Left lobe of liver (tissue), 2 donors: ENCODE measurements at regions not wholly inside any gene's neighbourhood (a gene's known extent, or its start where the extent isn't known, plus 50 kb on each side); places are given as distances from the start of the nearest gene placed in this dataset.

Experiments used
- ATAC-seq: fragments of 200-7000 bp; cut with Tn5 transposase; one replicate; pipeline ENCODE4 v1.9.1; 2020; ENCODE audit warnings: mild to moderate bottlenecking, moderate library complexity
- DNase-seq: peaks from one replicate; pipeline ENCODE4 v3.0.0-alpha.2; 2020; ENCODE audit warnings: low spot score
- donor health status: DM: no; HTN: no; CAD: no; lungs with moderate emphysema.
- donor health status: DM: no; HTN: yes; CAD: no.

DNA sequence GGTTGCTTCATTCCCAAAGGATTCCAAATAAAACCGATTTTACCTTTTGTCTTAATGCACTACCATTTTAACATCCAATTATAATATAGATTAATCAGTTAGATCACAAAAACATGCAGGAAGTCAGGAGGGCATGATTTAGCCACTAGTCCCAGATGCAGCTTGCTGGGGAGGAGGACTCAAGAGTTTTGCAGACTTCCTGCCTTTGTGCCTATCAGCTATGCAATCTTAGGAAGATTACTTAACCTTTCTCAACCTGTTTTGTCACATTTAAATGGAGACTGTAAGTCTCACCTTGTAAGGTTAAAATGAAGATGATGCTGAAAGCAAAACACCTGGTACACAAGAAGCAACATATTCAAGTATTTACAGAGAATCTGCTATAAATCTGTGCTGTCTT lies 242.4 kb upstream of the GOLIM4 start:
- ATAC-seq = no peak

DNA sequence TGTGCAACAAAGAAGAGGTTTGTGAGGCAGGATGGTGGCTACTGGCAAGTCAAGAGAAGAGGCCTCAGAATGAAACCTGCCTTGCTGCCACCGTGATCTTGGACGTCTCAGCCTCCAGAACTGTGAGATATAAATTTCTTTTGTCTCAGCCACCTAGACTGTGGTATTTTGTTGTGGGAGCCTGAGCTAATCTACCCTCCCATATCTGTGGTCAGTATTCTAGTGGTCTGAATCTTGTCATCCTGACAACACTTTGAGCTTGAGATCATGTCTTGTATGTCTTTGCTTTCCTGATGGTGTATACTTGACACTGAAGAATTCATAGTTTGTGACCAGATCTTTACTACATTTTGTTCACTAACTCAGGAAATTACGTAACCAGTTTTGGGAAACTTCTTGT lies 240.6 kb upstream of the GOLIM4 start:
- no peak for DNase-seq
- no peak for ATAC-seq

More for the DNA sequence above, 242.4 kb upstream of the GOLIM4 start:
- no peak for DNase-seq

DNA sequence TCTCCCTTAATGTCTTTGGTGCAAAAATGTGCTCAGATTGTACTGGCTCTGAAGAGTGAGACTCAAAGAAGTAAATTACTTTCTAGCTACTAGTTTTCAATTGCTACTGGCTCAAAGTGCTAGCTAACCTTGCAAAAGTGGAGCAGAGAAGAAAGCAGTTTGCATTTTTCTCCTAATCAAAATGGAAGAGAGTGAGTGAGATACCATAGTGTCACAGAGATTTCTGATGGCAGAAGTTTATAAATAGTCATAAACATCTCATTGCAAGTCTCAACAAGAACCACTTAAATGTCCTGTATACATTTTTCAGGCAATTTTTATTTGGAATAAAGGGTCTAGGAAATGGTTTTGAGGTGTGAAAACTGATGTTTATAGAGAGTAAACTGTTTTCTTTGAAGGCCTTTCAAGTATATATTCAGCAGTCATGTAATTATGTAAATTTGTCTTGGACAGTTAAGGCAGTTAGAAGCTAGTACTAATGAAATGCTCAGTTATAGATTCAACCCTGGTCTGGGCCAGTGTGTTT lies 237.7 kb upstream of the GOLIM4 start:
- ATAC-seq (no peak), DNase-seq (no peak)

DNA sequence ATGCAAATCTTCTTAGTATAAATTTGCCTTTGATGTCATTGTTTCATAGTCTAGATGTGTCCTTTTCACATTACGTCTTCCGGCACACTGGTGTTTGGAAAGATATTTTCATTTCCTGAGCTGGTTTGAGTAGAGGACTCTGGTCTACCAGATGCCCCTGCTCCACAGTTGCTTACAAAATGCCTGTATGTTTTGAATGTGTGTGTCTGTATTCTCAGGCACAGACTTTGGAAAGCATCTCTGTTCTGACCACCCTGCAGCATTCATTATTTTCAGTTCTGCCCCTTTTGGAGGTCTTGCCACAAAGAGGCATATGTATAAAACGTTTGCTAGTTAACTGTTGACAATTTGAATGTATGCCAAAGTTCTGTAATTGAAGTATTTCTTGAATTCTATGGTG lies 236.0 kb upstream of the GOLIM4 start:
- DNase-seq (no peak), ATAC-seq (no peak)

DNA sequence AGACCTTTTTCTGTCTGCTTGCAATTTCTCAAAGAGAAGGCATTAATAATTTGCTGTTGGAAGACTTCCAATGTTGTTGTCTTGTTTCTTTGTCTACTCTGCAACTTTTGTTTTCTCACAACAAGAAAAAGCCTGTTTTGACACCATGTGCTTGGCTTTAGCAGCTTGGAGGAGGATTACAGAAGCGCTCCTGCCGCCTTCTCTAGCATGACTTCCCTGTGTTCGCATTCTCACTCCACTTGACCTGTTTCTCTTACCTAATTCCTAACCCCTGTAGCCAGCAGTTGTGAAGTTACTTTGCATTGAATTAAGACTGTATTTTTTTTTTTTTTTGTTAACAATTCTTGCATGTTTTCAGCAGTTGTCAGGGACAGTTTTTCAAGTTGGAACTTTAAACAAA lies 235.3 kb upstream of the GOLIM4 start:
- ATAC-seq (no peak), DNase-seq (no peak)

DNA sequence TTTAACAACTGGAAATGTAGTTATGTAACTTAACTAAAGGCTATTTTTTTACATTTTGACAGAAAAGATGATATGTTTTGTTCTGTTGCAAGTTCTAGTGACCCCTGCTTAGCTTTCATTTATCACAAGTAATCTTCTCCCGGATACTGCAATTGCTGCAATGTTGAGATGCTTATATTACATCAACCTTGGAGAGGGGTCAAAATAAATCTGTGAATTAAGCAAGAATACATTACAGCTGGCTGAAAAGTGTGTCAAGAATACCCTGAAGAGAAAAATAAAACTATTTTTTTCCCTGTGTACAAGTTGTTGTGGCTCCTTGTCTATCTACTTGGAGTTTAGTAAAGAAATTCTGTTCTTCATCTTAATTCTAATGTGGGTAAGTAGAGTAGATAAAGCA lies 232.1 kb upstream of the GOLIM4 start:
- DNase-seq = no peak
- ATAC-seq = no peak

DNA sequence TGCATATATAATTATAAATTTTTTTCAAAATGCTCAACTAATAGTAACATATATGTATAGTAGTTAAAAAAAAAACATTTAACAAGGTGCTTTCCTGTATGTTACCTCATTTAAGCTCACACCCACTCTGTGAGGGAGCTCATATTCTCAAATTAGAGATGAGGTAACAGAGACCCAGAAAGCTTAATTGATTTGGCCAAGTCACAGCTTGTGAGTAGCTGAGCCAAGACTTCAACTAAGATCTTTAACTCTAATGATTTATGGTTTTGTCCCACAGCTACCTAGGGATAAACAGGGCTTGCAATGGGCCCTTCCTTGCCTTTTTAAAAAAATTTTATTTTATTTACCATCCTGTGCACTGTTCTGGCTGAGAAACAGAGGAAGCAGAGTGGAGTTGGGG lies 230.0 kb upstream of the GOLIM4 start:
- ATAC-seq = no peak
- no peak for DNase-seq

DNA sequence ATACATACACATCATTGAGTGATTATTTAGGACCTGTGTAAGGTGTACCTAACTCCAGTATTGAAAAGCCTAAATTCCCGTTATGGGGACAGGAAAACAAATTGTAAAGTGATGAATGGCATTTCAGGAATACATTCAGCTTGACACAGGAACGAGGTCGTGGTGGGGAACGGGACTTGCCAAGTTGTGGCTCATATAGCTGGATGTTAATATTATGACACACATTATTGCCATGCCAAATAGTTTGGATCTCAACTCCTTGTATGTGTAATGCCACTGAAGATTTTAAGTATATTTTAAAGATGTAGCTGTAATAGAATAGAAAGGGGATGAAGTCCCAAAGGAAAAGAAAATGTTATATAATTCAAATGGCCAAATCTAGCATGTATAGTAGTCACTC lies 227.2 kb upstream of the GOLIM4 start:
- ATAC-seq = no peak

DNA sequence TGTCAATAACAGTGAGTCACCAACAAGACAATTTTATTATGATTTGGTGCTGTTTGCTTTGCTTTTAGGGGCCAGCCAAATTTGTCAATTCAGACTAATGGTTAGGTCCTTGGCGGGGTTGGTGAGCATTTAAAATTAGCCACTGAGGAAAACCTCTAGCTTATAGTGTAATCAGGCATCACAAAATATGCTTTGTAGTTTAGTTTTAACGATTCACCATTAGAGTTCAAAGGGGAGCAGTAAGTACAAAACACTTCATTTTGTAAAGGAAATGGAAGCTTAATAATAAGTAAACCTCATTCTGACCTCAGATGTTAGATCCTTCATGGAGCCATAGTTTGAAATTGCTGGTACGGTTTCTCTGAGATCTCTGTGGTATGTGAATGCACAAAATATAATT lies 218.4 kb upstream of the GOLIM4 start:
- DNase-seq (no peak), ATAC-seq (no peak)

More for the DNA sequence above, 227.2 kb upstream of the GOLIM4 start:
- DNase-seq = no peak

DNA sequence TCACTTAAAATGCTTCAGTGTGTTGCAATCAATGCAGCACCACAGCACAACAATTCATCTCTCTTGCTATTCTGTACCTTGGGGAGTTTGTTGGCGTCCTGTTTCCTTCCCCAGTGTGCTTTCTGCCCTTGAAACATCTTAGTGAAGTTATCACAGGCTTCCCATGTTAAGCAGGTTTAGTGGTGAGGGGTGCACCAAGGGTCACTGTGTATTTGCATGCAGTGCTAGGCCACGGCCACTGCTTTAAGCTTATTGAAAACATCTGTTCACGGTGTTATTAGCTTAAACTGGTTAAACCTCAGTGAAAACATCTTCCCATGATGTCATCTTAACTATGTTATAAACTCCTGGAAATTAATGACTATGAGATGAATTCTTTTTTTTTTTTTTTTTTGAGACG lies 217.3 kb upstream of the GOLIM4 start:
- no peak for ATAC-seq
- DNase-seq = no peak

DNA sequence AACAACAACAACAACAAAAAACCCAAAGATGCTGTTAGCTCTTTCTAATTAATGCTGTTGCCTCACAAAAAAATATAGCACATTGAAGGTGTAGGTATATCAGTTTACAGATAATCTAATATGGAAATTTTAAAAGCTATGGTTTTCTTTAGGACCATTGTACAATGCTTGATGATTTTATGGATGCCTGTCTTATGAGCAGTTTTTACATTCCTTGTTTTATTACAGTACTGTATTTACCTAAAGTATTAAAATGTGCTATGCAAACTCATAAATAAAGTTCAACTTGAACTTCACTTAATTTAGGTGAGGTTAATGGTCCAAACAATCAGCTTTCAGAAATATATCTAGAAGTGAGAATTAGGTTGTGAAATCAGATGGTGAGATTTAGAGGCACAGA lies 212.2 kb upstream of the GOLIM4 start:
- DNase-seq (no peak), ATAC-seq (no peak)

DNA sequence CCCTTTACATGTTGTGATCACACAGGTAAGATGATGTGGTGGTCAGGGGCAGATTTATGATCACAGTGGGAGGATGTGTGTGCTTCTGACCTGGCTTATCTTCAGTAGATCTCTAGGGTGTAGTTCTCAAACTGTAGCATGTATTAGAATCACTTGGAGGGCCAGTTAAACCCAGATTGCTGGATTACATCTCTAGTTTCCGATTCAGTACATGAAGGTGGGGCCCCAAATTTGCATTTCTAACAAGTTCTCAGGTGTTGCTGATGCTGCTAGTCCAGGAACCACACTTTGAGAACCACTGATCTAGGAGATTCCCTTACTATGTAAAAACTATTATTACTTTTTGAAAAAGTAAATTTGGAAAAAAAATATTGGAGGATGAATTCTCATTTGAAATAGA lies 199.3 kb upstream of the GOLIM4 start:
- DNase-seq = no peak
- ATAC-seq = no peak

DNA sequence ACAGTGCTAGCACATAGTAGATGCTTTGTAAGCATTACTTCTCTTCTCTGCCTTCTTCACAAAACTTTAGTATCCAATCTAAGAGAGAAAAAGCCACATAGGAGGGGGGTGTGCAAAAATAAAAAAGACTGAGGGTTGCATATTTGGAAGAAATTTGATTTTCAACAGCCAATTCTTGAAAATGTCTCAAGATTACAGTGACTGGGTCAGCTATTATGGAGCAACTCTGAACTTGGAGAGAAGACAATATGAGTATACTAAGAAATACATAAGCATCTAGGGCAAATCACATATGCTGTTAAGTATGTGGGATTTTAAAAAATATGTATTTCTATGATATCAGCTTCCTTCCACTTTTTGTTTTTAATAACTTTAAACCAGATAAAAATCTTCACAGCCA lies 196.6 kb upstream of the GOLIM4 start:
- DNase-seq = no peak
- ATAC-seq = no peak

DNA sequence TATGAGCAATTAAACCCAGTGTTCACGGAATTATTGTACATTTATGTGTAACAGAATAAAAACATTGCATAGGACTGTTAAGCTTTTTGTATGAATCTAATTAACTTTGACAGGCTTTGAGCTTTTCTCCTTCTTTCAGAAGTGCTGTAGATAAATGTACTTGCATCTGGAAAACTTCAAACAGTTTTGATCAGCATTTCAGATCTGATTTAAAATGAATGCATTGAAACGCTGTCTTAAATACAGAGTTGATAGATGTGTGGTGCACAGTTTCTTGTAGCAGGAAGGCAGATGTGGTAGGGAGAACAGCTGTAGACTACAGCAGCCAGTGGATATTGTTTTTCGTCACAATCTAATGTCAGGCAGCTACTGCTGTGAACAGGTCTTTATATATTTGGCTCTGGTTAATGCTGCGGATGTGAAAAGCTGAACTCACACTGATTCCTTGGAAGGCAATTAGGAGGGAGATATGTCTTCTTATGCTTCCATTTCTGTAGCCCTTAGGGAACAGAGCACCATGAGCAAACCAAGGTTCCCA lies 193.8 kb upstream of the GOLIM4 start:
- ATAC-seq = no peak
- DNase-seq = no peak

DNA sequence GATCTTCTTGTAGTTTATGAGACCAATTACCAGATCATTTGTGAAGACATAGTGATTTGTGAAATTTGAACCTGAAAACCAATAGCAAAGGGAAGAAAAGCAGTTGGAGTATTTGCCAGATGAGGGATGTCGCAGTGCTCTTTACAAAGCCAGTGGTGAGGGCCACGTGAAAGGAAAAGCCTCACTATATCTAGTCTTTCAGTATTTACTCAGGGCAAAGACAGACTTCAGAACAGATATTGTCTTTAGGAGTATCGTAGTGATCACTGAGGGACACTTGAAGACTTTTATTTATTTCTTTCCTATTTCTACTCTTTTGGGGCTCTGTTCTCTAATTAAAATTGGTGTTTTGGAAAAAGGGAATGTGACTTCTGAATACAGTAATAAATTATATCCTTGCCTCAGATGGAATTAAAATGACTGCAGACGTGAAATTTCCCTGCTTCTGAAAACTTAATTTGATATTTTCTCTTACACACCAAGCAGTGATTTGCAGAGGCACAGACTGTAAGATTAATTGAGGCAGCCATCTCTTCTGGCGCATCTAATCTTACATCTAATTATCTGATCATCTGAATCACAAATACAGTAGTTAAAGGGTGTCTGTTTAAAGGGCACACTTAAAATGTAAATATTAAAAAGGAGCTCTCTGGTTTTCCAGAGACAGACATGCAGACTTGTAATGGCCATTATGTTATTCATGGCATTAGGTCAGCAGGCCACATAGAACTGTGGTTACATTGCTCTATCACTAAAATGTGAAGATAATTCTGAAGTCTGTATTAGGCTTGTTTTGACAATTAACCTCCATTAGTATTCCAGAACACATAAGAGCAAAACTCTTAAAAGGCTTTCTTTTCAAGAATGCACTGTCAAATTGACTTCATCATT lies 193.0 kb upstream of the GOLIM4 start:
- no peak for ATAC-seq

DNA sequence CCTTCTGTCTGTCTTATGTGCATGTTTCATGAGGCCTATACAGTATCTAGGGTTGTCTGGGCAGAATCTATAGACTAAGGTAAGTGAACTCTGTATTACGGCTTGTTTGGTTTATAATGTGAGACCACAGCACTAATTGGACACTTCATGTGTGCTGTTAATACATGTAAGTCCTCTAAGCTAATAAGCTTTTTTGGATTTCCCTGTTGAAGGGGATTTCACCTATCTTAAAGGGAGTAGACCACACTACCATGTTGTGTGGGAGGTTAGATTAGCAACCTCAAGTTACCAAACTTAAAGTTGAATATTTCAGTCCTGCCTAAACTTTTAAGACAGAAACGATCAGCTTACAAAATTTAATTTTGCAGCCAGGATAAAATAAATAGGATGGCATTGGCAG lies 189.8 kb upstream of the GOLIM4 start:
- ATAC-seq (no peak), DNase-seq (no peak)

More for the DNA sequence above, 193.0 kb upstream of the GOLIM4 start:
- no peak for DNase-seq

DNA sequence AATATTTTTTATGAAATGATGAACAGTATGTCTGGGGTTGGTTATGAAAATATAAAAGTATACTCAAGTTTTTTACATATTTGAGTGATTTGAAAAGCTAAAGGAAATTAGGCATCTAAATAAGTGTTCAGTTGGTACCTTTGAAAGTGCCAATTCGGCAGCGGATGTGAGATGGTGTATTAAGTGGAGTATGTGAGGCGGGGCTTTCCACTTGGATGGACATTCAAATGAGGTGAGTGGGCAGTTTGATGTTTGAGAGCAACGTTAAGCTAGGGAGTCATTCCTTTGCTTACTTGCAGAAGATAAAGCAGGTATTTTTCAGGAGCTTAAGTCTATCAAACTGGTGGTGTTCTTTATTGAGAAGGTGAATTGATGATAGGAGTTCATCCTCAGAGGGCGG lies 189.0 kb upstream of the GOLIM4 start:
- no peak for DNase-seq
- ATAC-seq = no peak

DNA sequence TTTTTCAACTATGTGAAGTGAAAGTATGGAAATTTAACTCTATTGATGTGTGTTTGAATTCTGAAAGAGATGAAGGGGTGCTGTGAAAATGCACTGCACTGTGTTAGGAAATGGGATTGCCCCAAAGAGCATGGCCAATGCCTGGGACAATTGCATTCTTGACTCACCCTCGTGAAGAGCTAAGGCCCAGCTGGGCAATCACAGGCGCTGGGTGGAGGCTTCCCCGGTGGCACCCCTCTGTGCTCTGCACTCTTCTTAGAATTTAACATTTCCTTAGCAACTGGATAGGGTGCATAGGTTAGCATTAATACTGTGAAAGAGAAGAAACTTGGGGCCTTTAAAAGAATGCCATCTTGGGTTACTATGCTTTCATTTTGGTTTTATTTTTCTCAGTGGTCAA lies 179.9 kb upstream of the GOLIM4 start:
- no peak for ATAC-seq
- DNase-seq = no peak

DNA sequence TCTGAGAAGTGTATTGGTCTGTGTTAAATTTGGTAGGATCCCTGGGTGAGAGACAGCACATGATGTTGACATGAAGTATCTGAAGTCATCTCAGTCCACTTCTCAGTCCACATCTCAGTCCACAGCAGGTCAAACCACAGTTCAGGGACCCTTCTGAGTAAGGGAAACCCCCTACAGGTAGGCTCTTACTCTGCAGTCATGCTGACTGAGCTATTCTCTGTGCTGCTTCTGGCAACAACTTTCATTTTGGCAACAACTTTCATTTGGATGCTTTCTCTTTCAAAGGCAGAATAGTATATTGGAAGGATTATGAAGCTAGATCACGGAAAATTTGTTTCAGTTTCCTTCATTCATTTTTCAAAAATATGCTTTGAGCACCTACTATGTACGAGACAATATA lies 178.2 kb upstream of the GOLIM4 start:
- ATAC-seq (no peak), DNase-seq (no peak)

DNA sequence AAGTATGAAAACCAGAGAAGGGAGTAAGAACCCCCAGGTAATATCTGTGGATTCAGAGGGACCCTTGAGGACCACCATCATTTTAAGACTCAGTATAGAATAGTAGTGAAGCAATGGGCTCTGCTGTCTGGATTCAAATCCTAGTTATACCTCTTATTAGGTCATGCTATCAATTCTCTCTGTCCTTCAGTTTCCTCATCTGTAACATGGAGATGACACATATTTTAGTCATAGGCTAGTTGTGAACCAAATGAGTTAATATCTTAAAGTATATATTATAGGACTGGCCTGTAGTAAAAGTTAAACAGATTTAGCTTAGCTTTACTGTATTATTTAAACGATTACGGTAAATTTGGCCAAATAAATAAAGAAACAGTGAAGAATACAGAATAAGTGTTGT lies 177.3 kb upstream of the GOLIM4 start:
- DNase-seq = no peak
- ATAC-seq = no peak

DNA sequence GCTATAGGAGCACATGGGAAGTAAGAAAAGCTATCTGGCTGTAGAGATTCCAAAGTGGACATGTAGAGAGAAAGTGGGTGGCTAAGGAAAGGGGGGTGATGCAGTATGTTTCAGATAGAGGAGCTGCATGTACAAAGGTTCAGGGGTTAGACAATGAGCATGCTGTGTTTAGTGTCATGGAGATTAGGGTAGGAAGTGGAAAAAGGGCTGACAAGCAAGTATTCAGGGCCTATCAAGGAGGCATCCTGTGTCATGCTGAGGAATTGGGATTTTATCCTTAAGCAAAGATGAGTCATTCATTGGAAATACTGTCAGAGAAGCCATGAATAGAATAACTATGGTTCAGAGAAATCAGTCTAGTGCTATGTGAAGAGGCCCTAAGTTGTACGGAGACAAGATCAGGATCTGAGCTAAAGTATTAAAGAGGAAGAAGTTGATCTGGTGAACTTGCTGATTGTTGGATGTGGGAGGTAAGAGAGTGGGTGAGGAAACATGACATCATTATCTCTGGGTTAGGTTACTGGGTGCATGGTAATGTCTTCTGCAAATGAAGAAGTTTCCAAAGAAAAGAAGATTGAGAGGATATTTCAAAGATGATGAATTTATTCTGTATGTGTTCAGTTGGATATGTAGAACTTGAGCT lies 176.7 kb upstream of the GOLIM4 start:
- DNase-seq (no peak), ATAC-seq (no peak)

DNA sequence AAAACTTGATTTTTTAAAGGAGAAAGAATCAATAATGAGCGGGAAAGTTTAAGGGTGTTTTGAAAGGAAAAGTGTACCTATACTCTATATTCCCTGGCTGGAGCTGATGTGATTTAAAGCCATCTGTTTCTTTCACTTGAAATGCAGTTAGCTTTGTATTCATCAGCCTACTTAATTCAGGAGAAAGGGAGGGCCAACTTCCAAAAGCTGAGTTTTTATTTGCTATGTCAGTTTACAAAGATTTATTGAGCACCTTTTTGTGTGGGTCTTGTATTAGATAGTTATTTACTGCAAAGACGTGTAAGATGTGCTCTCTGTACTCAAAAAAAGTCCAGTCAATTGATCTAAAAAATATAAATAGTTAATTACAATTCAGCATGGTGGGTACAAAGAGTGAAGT lies 176.2 kb upstream of the GOLIM4 start:
- no peak for ATAC-seq

More for the DNA sequence above, 176.2 kb upstream of the GOLIM4 start:
- DNase-seq = no peak
